Medulla oblongata (tissue), 1 donor: ENCODE measurements at regions not wholly inside any gene's neighbourhood (a gene's known extent, or its start where the extent isn't known, plus 50 kb on each side); places are given as distances from the start of the nearest gene placed in this dataset.

Experiments
- DNase-seq: peaks from one replicate; pipeline ENCODE4 v3.0.0-alpha.2; 2015; ENCODE audit errors: extremely low spot score

GRCh38 chr14:101466456-101467180 is 94.7 kb upstream of the DIO3 start:
- no peak for DNase-seq

DNA sequence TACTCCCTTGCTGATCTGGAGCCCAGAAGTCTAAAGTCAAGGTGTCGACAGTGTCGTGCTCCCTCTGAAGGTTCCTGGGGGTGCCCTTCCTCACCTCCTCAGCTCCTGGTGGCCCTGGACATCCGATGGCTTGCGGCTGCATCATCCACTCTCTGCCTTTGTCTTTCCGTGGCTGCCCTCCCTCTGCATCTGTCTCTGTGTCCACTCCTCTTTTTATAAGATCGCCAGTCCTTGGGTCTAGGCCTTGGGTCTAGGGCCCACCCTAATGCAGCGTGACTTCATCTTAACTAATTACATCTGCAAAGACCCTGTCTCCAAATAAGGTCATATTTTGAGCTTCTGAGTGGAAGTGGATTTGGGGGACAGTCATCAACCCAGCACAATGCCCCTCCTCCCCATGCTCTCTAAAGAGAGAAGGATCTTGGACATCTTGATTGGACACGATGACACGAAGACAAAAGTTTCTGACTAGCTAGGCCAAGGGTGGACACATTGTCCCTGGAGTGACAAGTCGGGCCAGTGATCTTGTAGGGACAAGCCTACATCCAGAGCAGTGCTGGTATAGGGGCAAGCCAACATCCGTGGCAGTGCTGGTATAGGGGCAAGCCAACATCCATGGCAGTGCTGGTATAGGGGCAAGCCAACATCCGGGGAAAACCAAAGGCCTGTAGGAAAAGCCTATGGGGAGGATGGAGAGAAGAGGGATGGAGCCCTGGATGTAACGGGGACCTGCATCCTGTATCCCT is 93.9 kb upstream of the DIO3 start:
- no peak for DNase-seq

DNA sequence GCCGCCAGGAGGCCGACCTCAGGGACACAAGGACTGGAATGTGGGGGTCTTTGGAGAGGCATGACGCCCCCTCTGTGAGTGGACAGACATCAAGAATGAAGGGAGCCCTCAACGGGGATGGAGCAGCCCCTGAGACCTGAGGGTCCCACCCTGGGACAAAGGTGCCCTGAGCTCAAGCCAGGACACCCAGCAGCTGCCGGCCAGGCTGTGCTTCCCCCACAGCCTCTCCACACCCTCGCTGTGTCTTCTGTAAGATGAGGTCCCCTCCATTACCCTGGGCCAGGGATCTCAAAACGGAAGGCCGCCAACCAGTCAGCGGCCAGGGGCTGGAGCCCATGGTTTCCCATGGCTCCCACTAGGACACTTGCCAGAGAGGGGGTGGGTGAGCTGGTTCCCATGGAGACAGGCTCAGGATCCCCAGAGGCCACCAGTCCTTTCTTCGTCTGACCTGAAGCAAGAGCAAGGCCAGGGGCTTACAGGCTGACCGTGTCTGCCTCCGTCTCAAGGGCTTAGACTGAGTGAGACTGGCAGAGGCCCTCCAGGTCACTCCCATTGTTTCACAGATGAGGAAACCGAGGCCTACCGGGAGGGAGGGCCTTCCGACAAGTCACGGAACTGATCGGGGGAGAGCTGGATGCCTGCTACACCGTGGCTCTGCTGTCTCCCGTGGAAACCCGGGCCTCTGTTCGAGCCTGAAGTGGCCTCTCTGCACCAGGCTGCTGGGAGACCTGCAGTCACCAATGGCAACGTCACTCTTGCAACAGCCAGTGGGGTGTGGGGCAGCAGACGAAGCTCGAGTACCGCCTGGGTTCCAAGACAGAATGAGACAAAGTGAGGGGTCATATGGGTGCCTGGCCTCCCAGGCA is 91.7 kb upstream of the DIO3 start:
- DNase-seq = no peak

- no peak for DNase-seq
These were observed 91.0 kb upstream of the DIO3 start for GRCh38 chr14:101470266-101470665.

DNA sequence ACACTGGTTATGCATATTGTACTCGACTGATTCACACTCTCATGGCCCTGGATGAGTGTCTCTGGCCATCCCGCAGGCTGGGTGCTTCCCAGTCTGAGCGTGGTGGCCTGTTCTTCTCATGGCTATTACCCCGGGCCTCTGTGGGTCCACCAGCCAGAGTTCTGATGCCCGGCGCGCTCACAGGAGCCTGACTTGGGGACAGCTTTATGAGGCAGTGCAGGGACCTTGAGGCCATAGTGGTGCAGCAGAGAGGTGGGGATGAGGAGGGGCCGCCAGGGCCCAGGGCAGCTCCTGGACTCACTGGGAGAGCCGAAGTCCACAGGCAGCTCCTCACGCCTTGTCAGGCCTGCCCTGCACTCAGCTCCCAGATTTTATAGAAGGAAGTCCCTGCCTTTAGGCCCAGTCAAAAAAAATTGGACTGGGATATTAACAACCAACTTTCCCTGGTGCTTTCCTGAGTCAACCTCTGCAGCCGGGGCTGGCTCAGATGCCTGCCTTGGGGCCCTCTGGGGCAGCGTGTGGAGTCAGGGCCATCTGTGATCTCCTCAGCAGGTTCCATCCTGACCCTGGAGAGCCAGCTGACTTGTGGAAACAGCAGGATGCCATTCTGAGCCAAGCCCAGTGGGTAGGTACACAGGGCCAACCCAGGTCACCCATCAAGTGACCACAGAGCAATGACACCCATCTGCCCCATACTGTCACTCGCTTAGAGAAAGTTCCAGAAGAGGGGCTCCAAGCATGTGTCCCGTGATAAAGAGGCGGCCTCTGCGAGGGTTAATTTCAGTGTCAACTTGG is 89.4 kb upstream of the DIO3 start:
- DNase-seq = no peak

DNA sequence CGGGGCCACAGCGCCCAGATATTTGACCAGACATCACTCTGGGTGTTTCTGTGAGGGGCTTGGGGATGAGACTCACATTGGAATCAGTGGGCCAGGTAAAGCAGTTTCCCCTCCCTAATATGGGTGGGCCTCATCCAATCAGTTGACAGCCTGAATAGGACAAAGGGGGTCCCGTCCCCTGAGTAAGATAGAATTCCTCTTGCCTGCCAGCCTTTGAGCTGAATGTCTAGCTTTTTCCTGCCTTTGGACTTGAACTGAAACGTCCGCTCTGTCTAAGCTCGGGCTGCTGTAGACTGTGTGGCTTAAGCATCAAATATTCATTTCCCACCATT is 88.8 kb upstream of the DIO3 start:
- no peak for DNase-seq

GRCh38 chr14:101473045-101473729 is 88.1 kb upstream of the DIO3 start:
- no peak for DNase-seq

DNA sequence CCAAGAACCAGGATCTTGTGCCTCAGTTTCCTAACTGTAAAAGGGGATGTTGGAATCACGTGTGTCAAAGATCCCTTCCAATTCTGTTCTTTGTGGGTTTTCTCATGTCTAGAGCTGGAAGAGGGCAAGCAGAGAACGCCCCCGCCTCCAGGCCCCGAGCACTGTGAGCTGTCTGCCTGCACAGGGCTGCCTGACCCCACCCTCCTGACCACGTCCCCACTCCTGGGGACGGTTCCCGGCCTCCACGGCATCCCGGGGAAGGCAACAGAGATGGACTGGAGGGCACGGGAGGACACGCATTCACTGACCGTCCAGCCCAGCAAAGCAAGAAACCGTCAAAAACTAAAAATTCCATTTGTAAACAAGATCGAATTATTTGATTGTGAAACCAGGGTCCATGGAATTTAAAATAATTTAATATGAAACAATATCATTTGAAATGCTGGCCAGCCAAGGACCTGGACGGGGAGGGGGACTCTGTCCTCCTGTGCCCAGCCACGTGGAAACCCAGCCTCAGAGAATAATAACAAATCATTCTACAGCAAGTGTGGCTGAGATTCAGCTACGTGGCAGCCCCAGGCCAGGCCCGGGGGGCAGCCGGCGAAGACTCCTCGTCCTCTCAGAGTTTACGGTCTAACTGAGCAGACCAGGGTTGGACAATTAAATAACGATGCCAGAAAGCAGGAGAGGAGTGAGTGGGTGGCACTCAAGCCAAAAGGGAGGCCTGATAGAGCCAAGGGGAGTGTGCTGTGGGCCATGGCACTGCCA is 87.3 kb upstream of the DIO3 start:
- DNase-seq = no peak

- no peak for DNase-seq
These were observed 86.5 kb upstream of the DIO3 start for GRCh38 chr14:101474563-101475455.

- no peak for DNase-seq
These were observed 85.6 kb upstream of the DIO3 start for GRCh38 chr14:101475456-101476257.

DNA sequence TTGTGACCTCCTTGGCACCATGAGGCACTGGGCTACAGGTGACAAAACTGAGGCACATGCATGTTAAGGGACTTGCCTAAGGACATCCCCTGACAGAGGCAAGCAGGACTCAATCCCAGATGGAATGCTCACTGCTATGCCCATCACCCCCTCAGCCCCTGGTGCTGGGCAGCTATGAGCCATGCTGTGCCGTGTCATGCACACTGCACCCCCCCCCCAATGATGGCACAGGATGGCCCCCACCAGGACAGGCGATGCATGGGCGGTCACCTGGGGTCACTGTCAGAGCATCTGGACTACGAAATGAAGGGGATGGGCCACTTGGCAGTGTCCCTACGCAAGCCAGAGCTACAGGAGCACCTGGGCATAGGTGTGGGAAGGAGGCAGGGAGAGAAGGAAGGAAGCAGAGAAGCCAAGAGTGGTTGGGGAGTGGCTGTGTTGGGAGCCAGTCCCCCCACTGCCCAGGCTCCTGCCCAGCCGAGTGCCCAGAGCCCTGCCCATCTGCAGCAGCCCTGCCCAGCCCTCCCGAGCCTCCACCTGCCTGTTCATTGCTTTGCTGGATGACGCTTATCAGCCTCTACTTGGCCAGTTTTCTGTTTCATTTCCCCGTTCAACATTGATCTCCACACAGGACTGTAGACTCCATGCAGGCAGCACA is 84.9 kb upstream of the DIO3 start:
- no peak for DNase-seq

- DNase-seq = no peak
These were observed 84.3 kb upstream of the DIO3 start for GRCh38 chr14:101476916-101477553.

DNA sequence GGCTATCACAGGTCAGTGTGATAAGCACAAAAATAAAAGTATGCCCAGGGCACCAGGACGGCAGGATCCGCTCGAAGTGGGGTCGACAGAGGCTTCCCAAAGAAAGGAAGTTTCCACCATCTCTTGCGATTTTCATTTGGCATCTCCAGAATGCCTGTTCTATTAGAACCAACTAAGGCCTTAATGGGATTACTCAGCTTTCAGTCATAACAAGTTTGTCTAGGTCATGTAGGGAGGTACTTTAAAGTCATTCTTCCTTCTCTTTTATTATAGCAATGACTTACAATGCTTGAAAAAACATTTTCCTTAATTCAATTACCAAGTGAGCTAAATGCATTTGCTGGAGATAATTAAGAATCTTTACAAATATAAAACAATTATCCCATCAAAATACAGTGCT is 83.6 kb upstream of the DIO3 start:
- DNase-seq = no peak

DNA sequence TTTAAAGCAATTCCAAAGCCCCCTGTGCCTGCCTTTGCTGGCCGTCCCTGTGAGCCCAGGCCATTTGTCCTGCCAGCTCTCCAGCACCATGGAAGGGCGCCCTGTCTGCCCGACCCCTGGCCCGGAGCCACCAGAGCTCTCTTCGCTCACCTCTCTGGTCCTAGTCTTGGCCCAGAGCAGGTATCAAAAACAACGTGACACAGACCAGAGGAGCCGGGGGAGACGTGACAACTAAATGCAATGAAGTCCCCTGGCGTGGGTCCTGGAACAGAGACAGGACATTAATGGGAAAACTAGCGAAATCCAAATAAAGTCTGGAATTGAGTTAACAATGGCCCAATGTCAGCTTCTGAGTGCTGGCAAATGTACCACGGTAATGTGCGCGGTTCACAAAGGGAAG is 83.2 kb upstream of the DIO3 start:
- no peak for DNase-seq

DNA sequence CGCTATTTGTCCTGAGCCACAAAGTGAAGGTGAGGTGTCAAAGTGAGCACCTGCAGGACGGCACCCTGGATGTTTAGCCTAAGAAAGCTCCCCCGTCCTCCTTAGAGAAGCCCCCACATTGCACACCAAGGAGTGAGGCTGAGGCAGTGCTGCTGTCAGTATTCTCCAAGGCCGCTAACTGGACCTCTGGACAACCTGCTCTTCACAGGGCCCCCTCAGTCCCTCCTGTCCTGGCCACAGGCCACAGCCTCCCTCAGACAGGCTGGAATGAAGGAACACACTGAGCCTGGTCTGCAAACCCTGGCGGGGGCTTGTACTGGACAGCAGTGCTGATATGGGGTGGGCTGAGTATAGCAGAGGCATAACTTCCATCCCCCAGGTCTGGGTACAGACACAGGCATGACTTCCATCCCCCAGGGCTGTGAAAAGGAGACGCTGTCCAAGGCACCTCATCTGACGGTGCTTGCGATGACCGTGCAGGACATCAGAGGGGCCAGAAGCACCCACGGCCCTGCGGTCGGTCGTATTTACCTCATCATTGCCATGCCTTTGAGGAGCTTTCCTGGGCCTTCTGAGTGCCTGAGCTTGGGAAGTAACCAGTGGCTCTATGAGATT is 82.4 kb upstream of the DIO3 start:
- DNase-seq = no peak

DNA sequence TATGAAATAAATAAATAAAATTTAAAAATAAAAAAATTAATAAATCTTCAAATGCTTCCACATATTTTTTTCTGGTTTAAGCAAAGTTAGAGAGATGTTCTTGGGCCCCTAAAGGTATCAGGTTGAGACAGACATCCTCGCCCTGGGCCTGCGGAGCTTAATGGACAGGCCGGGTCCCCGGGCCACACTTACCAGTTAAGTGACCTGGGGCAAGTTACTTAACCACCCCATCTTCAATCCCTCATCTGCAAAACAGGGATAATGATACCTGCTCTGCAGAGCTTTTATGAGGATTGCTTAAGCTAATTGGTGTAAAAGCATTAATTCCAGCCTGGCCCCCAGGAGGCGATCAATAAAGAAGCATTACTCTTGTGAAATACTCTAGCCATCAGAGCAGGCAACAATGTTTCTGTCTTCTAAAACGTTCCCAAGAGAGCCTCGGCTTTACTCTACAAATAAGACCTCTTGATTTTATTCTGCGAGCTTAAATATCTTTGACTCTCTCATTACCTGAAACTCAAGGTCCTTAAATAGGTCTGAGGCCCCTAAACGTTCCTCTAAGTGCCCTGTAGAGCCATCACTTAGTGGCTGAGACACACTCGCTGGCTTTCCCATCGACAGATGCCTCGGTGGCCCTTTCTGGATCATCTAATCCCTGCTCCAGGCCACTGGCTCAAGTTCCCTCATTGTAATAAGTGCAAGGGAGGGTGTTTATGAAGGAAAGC is 81.1 kb upstream of the DIO3 start:
- no peak for DNase-seq
